ENCODE measurements at regions not wholly inside any gene's neighbourhood (a gene's known extent, or its start where the extent isn't known, plus 50 kb on each side); places are given as distances from the start of the nearest gene placed in this dataset.

DNA sequence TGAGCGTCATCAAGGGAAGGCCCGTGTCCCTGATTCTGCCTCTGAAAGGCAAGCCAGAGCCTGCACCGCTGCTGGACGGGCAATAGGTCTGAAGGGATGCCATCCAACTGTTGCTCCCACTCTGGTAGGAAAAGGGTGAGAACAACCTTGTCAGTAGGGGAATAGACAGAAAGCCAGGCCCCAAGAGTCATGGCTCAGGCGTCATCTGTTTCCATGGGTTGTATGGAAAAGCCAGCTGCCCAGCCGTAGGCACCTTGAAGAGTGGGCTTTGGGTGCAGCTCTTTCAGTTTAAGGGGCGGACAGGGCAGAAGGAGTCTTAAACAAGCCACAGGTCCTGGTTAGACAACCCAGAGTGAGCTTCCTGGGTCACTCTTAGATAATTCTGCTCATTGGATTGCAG is 66.5 kb downstream of the RNF6 start:
- no peaks in the 10 kb centered on the region for H3K4me1 ChIP-seq (ENCODE audit: insufficient read depth, insufficient read length)
- no peak overlapping the region for H3K9ac ChIP-seq (ENCODE audit: insufficient read length, low read depth)
- no peak for TF ChIP-seq SUZ12 (IDR thresholded peaks at IDR 0.05; ENCODE audit: extremely low read depth, insufficient read depth, insufficient read length)
- TF ChIP-seq YY1 (IDR thresholded peaks at IDR 0.05; ENCODE audit: insufficient read depth, insufficient read length): no peak
- no peak for TF ChIP-seq ZNF274 (IDR thresholded peaks at IDR 0.05; ENCODE audit: low read depth, low read length)
- DNase-seq (ENCODE audit: low read depth, low spot score): no peak
- no peak overlapping the region for H3K4me3 ChIP-seq (ENCODE audit: insufficient read length, low read depth)
- H3K36me3 ChIP-seq (ENCODE audit: insufficient read depth, insufficient read length, low read length): no peaks in the 10 kb centered on the region
- no peaks in the 10 kb centered on the region for H3K9me3 ChIP-seq (ENCODE audit: insufficient read depth, low read length)
- no peaks in the 10 kb centered on the region for H3K27me3 ChIP-seq (ENCODE audit: insufficient read depth, insufficient read length)

DNA sequence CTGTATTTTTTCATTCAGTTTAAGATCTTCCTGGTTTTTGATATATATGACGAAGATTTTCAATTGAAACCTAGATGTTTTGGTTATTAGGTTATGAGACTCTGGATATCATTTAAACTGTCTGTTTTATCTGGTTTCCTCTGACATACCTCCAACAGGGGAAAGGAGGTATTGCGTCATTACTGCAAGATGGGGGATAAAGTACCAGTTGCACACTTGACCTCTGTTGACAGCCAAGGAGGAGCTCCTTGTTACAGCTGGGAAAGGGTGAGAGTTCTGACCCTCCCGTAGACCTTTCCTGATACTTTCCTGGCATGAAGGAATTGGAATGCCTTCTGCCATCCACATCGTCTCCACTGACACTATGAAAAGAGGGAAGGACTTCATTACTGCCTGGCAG is 82.0 kb upstream of the SHISA2 start:
- Histone ChIP-seq H3K36me3 (ENCODE audit: insufficient read depth, insufficient read length, low read length) (no peaks in the 10 kb centered on the region), H3K4me3 (ENCODE audit: insufficient read length, low read depth) (no peak overlapping the region), H3K4me1 (ENCODE audit: insufficient read depth, insufficient read length) (no peaks in the 10 kb centered on the region), H3K27me3 (ENCODE audit: insufficient read depth, insufficient read length) (no peaks in the 10 kb centered on the region), H3K9ac (ENCODE audit: insufficient read length, low read depth) (no peak overlapping the region), H3K9me3 (ENCODE audit: insufficient read depth, low read length) (no peaks in the 10 kb centered on the region)
- no peak for TF ChIP-seq ZNF274 (IDR thresholded peaks at IDR 0.05; ENCODE audit: low read depth, low read length)
- no peak for TF ChIP-seq YY1 (IDR thresholded peaks at IDR 0.05; ENCODE audit: insufficient read depth, insufficient read length)
- no peak for TF ChIP-seq SUZ12 (IDR thresholded peaks at IDR 0.05; ENCODE audit: extremely low read depth, insufficient read depth, insufficient read length)
- peak; percentile 1 for DNase-seq (ENCODE audit: low read depth, low spot score)

DNA sequence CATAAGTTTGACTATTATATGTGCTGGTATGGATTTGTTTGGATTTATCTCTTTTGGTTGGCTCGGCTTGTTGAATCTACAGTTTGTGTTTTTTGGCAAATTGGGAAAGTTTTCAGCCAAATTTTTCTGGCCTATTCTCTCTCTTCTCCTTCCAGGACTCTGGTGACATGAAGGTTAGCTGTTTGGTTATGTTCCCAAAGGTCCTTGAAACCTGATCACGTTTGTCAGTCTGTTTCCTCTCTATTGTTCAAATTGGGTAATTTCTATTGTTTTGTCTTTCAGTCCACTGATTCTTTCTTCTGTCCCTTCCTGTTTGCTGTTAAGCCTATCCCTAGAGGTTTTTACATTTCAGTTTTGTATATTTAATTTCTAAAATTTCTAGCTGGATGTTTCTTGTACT is 81.5 kb upstream of the SHISA2 start:
- Histone ChIP-seq H3K36me3 (ENCODE audit: insufficient read depth, insufficient read length, low read length) (no peaks in the 10 kb centered on the region), H3K4me1 (ENCODE audit: insufficient read depth, insufficient read length) (no peaks in the 10 kb centered on the region), H3K9ac (ENCODE audit: insufficient read length, low read depth) (no peak overlapping the region), H3K27me3 (ENCODE audit: insufficient read depth, insufficient read length) (no peaks in the 10 kb centered on the region), H3K4me3 (ENCODE audit: insufficient read length, low read depth) (no peak overlapping the region), H3K9me3 (ENCODE audit: insufficient read depth, low read length) (no peaks in the 10 kb centered on the region)
- DNase-seq (ENCODE audit: low read depth, low spot score): no peak
- TF ChIP-seq ZNF274 (IDR thresholded peaks at IDR 0.05; ENCODE audit: low read depth, low read length) (no peak), SUZ12 (IDR thresholded peaks at IDR 0.05; ENCODE audit: extremely low read depth, insufficient read depth, insufficient read length) (no peak), YY1 (IDR thresholded peaks at IDR 0.05; ENCODE audit: insufficient read depth, insufficient read length) (no peak)

DNA sequence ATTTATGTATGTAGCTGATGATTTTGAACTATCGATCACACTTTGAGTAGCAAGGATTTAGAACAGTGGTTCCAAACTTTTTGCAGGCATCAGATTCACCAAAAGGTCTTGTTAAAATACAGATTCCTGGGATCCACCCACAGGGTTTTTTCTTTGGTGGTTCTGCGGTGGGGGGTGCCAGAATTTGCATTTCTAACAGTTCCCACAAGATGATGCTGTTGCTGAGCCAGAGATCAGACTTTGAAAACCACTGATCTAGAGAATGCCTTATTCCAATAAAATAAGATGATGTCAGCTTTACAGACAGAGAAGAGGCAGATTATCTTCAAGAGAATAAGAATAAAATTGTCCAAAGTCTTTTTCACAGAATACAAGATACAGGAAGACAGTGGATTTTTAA is 80.9 kb upstream of the SHISA2 start:
- Histone ChIP-seq H3K9me3 (ENCODE audit: insufficient read depth, low read length) (no peaks in the 10 kb centered on the region), H3K27me3 (ENCODE audit: insufficient read depth, insufficient read length) (no peaks in the 10 kb centered on the region), H3K9ac (ENCODE audit: insufficient read length, low read depth) (no peak overlapping the region), H3K4me3 (ENCODE audit: insufficient read length, low read depth) (no peak overlapping the region), H3K36me3 (ENCODE audit: insufficient read depth, insufficient read length, low read length) (no peaks in the 10 kb centered on the region), H3K4me1 (ENCODE audit: insufficient read depth, insufficient read length) (no peaks in the 10 kb centered on the region)
- TF ChIP-seq YY1 (IDR thresholded peaks at IDR 0.05; ENCODE audit: insufficient read depth, insufficient read length): no peak
- TF ChIP-seq ZNF274 (IDR thresholded peaks at IDR 0.05; ENCODE audit: low read depth, low read length): no peak
- no peak for TF ChIP-seq SUZ12 (IDR thresholded peaks at IDR 0.05; ENCODE audit: extremely low read depth, insufficient read depth, insufficient read length)
- DNase-seq (ENCODE audit: low read depth, low spot score): peak; percentile 2

DNA sequence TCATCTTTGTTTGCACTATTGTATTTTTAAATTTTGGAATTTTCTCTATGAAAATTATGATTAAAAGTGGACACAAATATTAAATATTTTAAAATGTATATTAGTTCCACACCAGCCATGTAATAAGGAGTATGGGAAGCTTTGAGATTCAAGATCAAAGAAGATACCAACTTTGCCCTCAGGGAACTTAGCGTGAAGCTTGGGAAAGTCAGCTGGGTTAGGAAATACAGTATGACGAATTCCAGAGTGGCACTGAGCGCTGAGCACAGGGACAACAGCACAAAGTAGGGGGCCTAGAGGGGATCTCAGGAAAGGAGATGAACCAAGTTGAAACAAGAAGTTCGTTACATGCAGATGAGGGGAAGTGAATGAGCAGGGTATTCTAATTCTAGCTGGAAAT is 76.9 kb upstream of the SHISA2 start:
- Histone ChIP-seq H3K27me3 (ENCODE audit: insufficient read depth, insufficient read length) (no peaks in the 10 kb centered on the region), H3K9me3 (ENCODE audit: insufficient read depth, low read length) (no peaks in the 10 kb centered on the region), H3K36me3 (ENCODE audit: insufficient read depth, insufficient read length, low read length) (no peaks in the 10 kb centered on the region), H3K4me3 (ENCODE audit: insufficient read length, low read depth) (no peak overlapping the region), H3K4me1 (ENCODE audit: insufficient read depth, insufficient read length) (no peaks in the 10 kb centered on the region), H3K9ac (ENCODE audit: insufficient read length, low read depth) (no peak overlapping the region)
- DNase-seq (ENCODE audit: low read depth, low spot score): no peak
- TF ChIP-seq ZNF274 (IDR thresholded peaks at IDR 0.05; ENCODE audit: low read depth, low read length): no peak
- TF ChIP-seq YY1 (IDR thresholded peaks at IDR 0.05; ENCODE audit: insufficient read depth, insufficient read length): no peak
- TF ChIP-seq SUZ12 (IDR thresholded peaks at IDR 0.05; ENCODE audit: extremely low read depth, insufficient read depth, insufficient read length): no peak

DNA sequence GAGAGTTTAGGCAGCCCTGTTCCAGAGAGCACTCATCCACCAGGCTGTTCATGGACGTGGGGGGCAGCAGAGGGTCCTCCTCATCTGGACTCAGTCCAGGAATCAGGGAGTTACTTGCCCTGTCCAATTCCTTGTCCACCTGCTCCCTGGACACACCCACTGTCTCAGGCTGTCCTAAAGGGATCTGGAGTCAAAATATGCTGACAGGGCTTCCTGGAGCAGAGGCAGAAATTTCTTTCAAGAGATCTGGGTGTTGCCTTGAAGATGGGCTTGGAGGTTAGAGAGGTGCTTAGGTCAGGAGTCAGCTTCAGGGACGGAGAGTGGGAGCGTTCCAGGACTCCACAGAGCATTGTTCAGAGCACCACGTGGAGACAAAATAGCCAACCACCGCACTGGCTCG is 65.8 kb upstream of the SHISA2 start:
- DNase-seq (ENCODE audit: low read depth, low spot score): no peak
- Histone ChIP-seq H3K4me1 (ENCODE audit: insufficient read depth, insufficient read length) (no peaks in the 10 kb centered on the region), H3K4me3 (ENCODE audit: insufficient read length, low read depth) (no peak overlapping the region), H3K27me3 (ENCODE audit: insufficient read depth, insufficient read length) (no peaks in the 10 kb centered on the region), H3K9me3 (ENCODE audit: insufficient read depth, low read length) (no peaks in the 10 kb centered on the region), H3K36me3 (ENCODE audit: insufficient read depth, insufficient read length, low read length) (no peaks in the 10 kb centered on the region), H3K9ac (ENCODE audit: insufficient read length, low read depth) (no peak overlapping the region)
- TF ChIP-seq SUZ12 (IDR thresholded peaks at IDR 0.05; ENCODE audit: extremely low read depth, insufficient read depth, insufficient read length) (no peak), ZNF274 (IDR thresholded peaks at IDR 0.05; ENCODE audit: low read depth, low read length) (no peak), YY1 (IDR thresholded peaks at IDR 0.05; ENCODE audit: insufficient read depth, insufficient read length) (no peak)

DNA sequence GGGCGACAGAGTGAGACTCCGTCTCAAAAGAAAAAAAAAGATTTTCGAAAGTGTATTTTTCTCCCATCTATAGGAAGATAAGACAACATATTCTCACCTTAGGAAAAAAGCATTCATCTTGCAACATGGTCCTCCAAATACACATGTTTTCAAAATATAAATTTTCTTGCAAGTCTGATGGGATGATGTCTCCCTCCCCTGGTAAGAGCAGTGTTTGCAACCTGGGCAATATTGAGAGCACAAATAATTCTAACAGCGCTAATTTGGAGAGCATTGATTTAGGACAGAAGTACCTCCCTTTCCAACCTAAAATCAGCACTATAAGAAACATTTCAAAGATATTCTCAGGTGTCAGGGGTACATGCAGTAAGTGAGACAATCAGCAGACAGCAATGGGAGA is 61.0 kb upstream of the SHISA2 start:
- H3K27me3 ChIP-seq (ENCODE audit: insufficient read depth, insufficient read length): no peaks in the 10 kb centered on the region
- DNase-seq (ENCODE audit: low read depth, low spot score): no peak
- H3K4me1 ChIP-seq (ENCODE audit: insufficient read depth, insufficient read length): no peaks in the 10 kb centered on the region
- no peak overlapping the region for H3K9ac ChIP-seq (ENCODE audit: insufficient read length, low read depth)
- no peaks in the 10 kb centered on the region for H3K36me3 ChIP-seq (ENCODE audit: insufficient read depth, insufficient read length, low read length)
- no peaks in the 10 kb centered on the region for H3K9me3 ChIP-seq (ENCODE audit: insufficient read depth, low read length)
- no peak overlapping the region for H3K4me3 ChIP-seq (ENCODE audit: insufficient read length, low read depth)
- TF ChIP-seq ZNF274 (IDR thresholded peaks at IDR 0.05; ENCODE audit: low read depth, low read length) (no peak), SUZ12 (IDR thresholded peaks at IDR 0.05; ENCODE audit: extremely low read depth, insufficient read depth, insufficient read length) (no peak), YY1 (IDR thresholded peaks at IDR 0.05; ENCODE audit: insufficient read depth, insufficient read length) (no peak)

DNA sequence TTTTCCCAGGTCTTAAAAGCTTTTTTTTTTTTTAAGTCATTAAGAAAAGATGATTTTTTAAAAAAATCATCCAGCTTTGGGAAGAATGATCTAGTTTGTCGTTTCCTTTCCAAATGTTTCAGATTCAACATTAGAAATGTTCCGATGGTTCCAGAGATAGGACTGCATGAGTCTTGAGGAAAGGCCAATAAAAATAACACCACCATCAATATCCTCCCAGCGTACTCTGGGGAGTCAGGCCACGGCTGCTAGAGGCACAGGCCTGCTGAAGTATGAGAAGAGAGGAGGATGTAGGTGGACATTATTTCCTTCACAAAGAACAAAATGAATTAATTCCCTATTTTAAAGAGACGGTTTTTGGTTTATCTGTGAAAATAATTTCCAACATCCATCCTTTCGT is 60.0 kb upstream of the SHISA2 start:
- DNase-seq (ENCODE audit: low read depth, low spot score): no peak
- Histone ChIP-seq H3K4me1 (ENCODE audit: insufficient read depth, insufficient read length) (no peaks in the 10 kb centered on the region), H3K27me3 (ENCODE audit: insufficient read depth, insufficient read length) (no peaks in the 10 kb centered on the region), H3K36me3 (ENCODE audit: insufficient read depth, insufficient read length, low read length) (no peaks in the 10 kb centered on the region), H3K4me3 (ENCODE audit: insufficient read length, low read depth) (no peak overlapping the region), H3K9ac (ENCODE audit: insufficient read length, low read depth) (no peak overlapping the region), H3K9me3 (ENCODE audit: insufficient read depth, low read length) (no peaks in the 10 kb centered on the region)
- TF ChIP-seq SUZ12 (IDR thresholded peaks at IDR 0.05; ENCODE audit: extremely low read depth, insufficient read depth, insufficient read length): no peak
- TF ChIP-seq YY1 (IDR thresholded peaks at IDR 0.05; ENCODE audit: insufficient read depth, insufficient read length): no peak
- no peak for TF ChIP-seq ZNF274 (IDR thresholded peaks at IDR 0.05; ENCODE audit: low read depth, low read length)

Data from NT2/D1 (cell line).